GM19455 (cell line): ENCODE measurements at regions not wholly inside any gene's neighbourhood (a gene's known extent, or its start where the extent isn't known, plus 50 kb on each side); places are given as distances from the start of the nearest gene placed in this dataset.

Source experiments
- ATAC-seq: cut with Tn5 transposase; IDR thresholded peaks from one replicate; pipeline ENCODE4 v1.9.1; 2021; ENCODE audit not compliant: unreplicated experiment

- ATAC-seq = no peak
These were observed 361.9 kb upstream of the SMARCA2 start for GRCh38 chr9:1653282-1653681.

GRCh38 chr9:1658661-1659362, 356.3 kb upstream of the SMARCA2 start:
- no peak for ATAC-seq

GRCh38 chr9:1659363-1659690, 355.8 kb upstream of the SMARCA2 start:
- no peak for ATAC-seq

GRCh38 chr9:1668441-1668840, 346.7 kb upstream of the SMARCA2 start:
- no peak for ATAC-seq

- no peak for ATAC-seq
These were observed 341.8 kb upstream of the SMARCA2 start for GRCh38 chr9:1673300-1673699.

GRCh38 chr9:1676771-1677170, 338.4 kb upstream of the SMARCA2 start:
- no peak for ATAC-seq

GRCh38 chr9:1683951-1684350, 331.2 kb upstream of the SMARCA2 start:
- ATAC-seq = no peak

- ATAC-seq = no peak
These were observed 316.2 kb upstream of the SMARCA2 start for GRCh38 chr9:1698991-1699390.

GRCh38 chr9:1701113-1701512, 314.0 kb upstream of the SMARCA2 start:
- no peak for ATAC-seq

- ATAC-seq = no peak
These were observed 312.4 kb upstream of the SMARCA2 start for GRCh38 chr9:1702701-1703100.

GRCh38 chr9:1707291-1707690, 307.9 kb upstream of the SMARCA2 start:
- no peak for ATAC-seq

- no peak for ATAC-seq
These were observed 306.9 kb upstream of the SMARCA2 start for GRCh38 chr9:1708219-1708618.

GRCh38 chr9:1709347-1709746, 305.8 kb upstream of the SMARCA2 start:
- no peak for ATAC-seq

- no peak for ATAC-seq
These were observed 302.2 kb upstream of the SMARCA2 start for GRCh38 chr9:1712861-1713450.

GRCh38 chr9:1713841-1714240, 301.3 kb upstream of the SMARCA2 start:
- no peak for ATAC-seq

GRCh38 chr9:1717882-1718281, 297.3 kb upstream of the SMARCA2 start:
- no peak for ATAC-seq

GRCh38 chr9:1718836-1719235, 296.3 kb upstream of the SMARCA2 start:
- ATAC-seq = no peak

GRCh38 chr9:1721196-1721595, 294.0 kb upstream of the SMARCA2 start:
- ATAC-seq = no peak

GRCh38 chr9:1722404-1722803, 292.7 kb upstream of the SMARCA2 start:
- no peak for ATAC-seq

GRCh38 chr9:1723522-1724015, 291.6 kb upstream of the SMARCA2 start:
- no peak for ATAC-seq

- ATAC-seq = no peak
These were observed 288.0 kb upstream of the SMARCA2 start for GRCh38 chr9:1726993-1727759.

- ATAC-seq = no peak
These were observed 285.5 kb upstream of the SMARCA2 start for GRCh38 chr9:1729631-1730030.
